GM19023 (cell line): ENCODE measurements at regions not wholly inside any gene's neighbourhood (a gene's known extent, or its start where the extent isn't known, plus 50 kb on each side); places are given as distances from the start of the nearest gene placed in this dataset.

ENCODE experiments used
- ATAC-seq: cut with Tn5 transposase; IDR thresholded peaks from one replicate; pipeline ENCODE4 v1.9.1; 2021; ENCODE audit warnings: mild to moderate bottlenecking, moderate library complexity; ENCODE audit not compliant: unreplicated experiment

GRCh38 chr12:70151993-70152392 is 91.2 kb upstream of the CNOT2 start:
- no peak for ATAC-seq

- ATAC-seq = no peak
Observed at GRCh38 chr12:70154087-70154638, 89.1 kb upstream of the CNOT2 start.

- ATAC-seq = no peak
Observed at GRCh38 chr12:70154960-70155589, 88.2 kb upstream of the CNOT2 start.

- ATAC-seq = no peak
Observed at GRCh38 chr12:70157099-70157498, 86.1 kb upstream of the CNOT2 start.

GRCh38 chr12:70165450-70165849 is 77.8 kb upstream of the CNOT2 start:
- no peak for ATAC-seq

- ATAC-seq = no peak
Observed at GRCh38 chr12:70176290-70176689, 66.9 kb upstream of the CNOT2 start.

GRCh38 chr12:70177631-70178030 is 65.6 kb upstream of the CNOT2 start:
- ATAC-seq = no peak

GRCh38 chr12:70178038-70178437 is 65.2 kb upstream of the CNOT2 start:
- ATAC-seq = no peak

GRCh38 chr12:70180130-70180529 is 63.1 kb upstream of the CNOT2 start:
- no peak for ATAC-seq

- ATAC-seq = no peak
Observed at GRCh38 chr12:70185301-70185700, 57.9 kb upstream of the CNOT2 start.

GRCh38 chr12:70186436-70186835 is 56.8 kb upstream of the CNOT2 start:
- ATAC-seq = no peak

- no peak for ATAC-seq
Observed at GRCh38 chr12:70190262-70191010, 52.8 kb upstream of the CNOT2 start.
